Astrocyte of the spinal cord (primary cell): ENCODE measurements at regions not wholly inside any gene's neighbourhood (a gene's known extent, or its start where the extent isn't known, plus 50 kb on each side); places are given as distances from the start of the nearest gene placed in this dataset.

Experiments used
- DNase-seq: peaks from one replicate; pipeline ENCODE4 v3.0.0; 2011; ENCODE audit warnings: low read depth, low spot score
- H3K4me3 ChIP-seq: 2 replicates; pipeline ENCODE4 v1.5.1; 2011; ENCODE audit warnings: low read depth, mild to moderate bottlenecking, low read length, moderate library complexity
- in situ Hi-C: cut with HindIII; loops from 2 replicates; pipeline ENCODE4 v1.10.0; 2017; ENCODE audit warnings: low sequenced_read_pairs
- TF ChIP-seq, protein P1 (sequence below): IDR thresholded peaks from 2 replicates; pipeline ENCODE4 v1.5.1; 2012; ENCODE audit warnings: low read depth, mild to moderate bottlenecking, low read length, inconsistent platforms

DNA sequence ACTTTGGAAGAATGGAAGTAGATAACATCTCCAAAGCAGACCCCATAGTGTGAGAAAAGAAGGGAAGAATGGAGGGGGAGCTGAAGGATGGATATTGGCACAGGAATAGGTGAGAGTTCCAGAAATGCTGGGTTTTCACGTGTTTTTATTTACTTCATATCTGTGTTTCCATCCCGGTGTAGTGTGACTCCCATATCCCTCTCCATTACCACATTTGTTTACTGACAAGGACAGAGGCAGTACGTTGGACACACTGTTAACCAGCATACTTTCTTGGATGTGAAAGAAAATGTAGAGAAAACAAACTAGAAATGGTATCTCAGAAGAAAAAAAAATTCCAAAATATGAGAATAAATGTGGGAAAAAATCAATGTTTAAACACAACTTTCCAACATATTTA, 124.4 kb upstream of the PFKP start:
- TF ChIP-seq, protein P1, sequence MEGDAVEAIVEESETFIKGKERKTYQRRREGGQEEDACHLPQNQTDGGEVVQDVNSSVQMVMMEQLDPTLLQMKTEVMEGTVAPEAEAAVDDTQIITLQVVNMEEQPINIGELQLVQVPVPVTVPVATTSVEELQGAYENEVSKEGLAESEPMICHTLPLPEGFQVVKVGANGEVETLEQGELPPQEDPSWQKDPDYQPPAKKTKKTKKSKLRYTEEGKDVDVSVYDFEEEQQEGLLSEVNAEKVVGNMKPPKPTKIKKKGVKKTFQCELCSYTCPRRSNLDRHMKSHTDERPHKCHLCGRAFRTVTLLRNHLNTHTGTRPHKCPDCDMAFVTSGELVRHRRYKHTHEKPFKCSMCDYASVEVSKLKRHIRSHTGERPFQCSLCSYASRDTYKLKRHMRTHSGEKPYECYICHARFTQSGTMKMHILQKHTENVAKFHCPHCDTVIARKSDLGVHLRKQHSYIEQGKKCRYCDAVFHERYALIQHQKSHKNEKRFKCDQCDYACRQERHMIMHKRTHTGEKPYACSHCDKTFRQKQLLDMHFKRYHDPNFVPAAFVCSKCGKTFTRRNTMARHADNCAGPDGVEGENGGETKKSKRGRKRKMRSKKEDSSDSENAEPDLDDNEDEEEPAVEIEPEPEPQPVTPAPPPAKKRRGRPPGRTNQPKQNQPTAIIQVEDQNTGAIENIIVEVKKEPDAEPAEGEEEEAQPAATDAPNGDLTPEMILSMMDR, result no peak
- in situ Hi-C loops, result no loop called here
- no peak overlapping the region for H3K4me3 ChIP-seq
- DNase-seq, result no peak

DNA sequence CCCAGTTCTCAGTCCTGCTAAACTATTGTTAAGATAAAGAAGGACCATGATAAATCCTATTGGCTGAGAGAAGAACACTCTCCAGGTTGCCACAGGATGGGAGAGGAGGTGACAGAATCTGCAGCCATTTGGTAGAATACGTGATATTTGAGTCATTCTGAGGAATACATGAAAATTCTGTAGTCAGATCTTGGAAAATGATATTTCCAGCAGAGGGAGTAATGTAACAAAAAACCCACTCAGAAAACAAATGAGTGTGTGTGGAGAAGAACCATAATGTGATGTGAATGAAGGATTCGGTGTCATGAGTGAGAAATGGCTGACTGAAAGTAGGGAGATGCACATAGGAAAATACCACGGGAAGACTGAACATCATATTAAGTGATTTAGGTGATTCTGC, 128.5 kb upstream of the PFKP start:
- no peak overlapping the region for H3K4me3 ChIP-seq
- in situ Hi-C loops, result no loop called here
- peak; percentile 17 for DNase-seq
- TF ChIP-seq, protein P1, result peak; percentile 24

DNA sequence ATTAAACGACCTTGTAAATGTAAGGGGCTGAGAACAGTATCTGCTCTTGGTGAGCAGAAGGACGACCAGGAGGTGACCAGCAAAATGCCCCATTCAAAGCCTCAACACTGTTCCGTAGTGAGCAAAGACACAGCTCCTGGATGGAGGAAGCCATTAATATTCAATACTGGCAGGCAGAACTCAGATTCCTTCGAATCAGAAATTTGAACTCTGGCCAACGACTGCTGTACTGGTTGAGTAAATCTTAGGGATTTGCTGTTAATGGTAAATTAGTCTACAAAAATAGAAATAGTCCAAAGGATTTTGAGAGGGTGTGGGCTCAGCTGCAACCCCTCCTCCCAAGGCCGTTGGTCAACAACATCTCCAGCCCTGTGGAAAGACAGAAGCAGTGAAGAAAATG, 130.5 kb upstream of the PFKP start:
- in situ Hi-C loops, result no loop called here
- no peak for DNase-seq

DNA sequence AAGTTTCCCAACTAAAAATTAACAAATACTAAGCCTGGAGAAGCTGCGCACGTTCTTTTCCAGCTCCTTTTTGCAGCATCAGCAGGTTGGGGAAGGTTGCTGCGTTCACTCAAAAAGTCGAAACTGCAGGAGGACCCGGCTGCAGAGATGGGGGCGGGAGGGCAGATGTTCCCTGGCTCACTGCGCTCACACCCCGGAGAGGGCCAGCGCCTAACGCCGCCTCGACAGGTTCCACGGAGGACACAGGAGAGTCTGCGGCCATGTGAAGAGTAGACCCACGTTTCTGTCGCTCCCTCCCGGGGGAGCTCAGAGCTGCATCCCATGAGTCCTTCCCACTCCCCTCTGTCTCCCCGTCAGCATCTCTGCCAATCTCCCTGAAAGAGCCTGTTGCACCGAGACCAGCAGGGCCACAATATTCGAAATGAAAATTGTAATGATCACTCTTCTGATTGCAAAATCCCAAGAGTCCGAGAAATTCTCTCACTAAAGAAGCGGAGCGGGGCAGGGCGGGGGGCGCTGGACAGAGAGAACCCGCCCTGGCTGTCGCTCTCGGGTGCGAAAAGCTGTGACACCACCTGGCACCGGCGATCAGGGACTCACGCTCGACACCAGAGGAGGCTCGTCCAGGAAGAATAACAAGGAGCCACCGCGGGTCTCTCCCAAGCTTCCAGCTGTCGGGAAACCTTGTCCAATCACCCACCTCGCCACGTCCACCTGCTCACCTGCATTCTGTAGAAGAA, 131.5 kb upstream of the PFKP start:
- in situ Hi-C loops, result no loop called here
- no peak overlapping the region for H3K4me3 ChIP-seq
- no peak for DNase-seq
- TF ChIP-seq, protein P1, result no peak

More for the DNA sequence above, 130.5 kb upstream of the PFKP start:
- TF ChIP-seq, protein P1, result no peak
- H3K4me3 ChIP-seq, result no peak overlapping the region

DNA sequence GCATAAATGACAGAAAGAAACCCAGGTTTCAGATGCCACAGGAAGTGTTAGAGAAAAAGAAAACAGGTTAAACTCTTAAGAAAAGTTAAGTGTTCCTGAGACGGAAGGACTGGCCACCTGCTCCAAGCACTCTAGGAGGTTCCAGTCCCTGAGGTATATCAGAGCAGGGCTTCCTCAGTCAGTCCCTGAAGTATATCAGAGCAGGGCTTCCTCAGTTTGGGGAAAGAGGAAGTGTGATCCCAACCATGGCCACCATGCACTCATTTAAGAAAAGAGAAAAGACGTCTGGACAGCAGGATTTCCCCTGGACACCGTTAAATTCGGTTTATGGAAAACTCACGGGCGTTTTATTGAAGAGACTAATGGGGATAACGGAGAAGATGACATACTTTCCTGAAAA, 133.4 kb upstream of the PFKP start:
- TF ChIP-seq, protein P1, result no peak
- no peak overlapping the region for H3K4me3 ChIP-seq
- DNase-seq, result no peak
- in situ Hi-C loops, result no loop called here

DNA sequence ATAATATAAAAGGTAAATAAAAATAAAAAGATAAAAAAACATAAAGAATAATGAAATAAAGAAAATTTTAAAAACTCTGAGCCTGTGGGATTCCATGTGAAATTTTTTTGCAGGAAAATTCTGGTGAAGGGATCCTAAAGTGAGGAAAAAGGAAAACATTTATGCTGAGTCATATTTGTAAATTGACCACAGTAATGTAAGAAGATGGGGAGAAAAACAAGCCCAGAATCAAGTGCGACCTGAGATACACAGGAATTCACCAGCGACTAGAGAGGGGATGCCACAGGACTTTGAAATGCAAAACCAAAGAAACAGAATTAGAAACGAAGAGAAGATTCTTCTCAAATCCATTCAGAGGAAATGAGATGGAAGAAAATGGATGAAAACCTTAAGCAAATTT, 133.8 kb upstream of the PFKP start:
- no peak overlapping the region for H3K4me3 ChIP-seq
- TF ChIP-seq, protein P1, result no peak
- in situ Hi-C loops, result no loop called here
- no peak for DNase-seq
